AG08396 (cell line): ENCODE measurements at regions not wholly inside any gene's neighbourhood (a gene's known extent, or its start where the extent isn't known, plus 50 kb on each side); places are given as distances from the start of the nearest gene placed in this dataset.
"Not testable (repeated sequence)": the region's sequence is repeated elsewhere in the genome, so short reads cannot be mapped to it uniquely, and the experiment has no call there.

ENCODE experiments used
- DNase-seq: peaks from one replicate; pipeline ENCODE4 v3.0.0; 2012; ENCODE audit warnings: low spot score, mixed read lengths

DNA sequence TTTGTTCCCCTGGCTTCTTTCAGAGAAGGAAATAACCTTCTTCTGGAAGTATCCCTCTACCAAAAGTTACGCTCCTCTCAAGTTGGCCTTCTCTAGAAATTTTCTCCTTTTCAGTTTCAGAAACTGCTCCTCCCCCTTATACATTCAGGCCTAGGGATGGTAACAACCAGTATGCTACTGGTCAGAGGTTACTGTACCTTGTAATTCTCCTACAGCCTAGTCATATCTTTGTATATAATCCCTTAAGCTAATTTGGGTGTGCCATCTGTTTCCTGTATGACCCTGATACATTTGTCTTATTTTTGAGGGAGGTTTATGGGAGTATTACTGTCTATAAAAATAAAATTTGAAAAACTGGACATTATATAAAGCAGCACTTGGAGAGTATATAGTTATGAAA, 98.0 kb upstream of the NOTCH2NLA start:
- not testable (repeated sequence) for DNase-seq

DNA sequence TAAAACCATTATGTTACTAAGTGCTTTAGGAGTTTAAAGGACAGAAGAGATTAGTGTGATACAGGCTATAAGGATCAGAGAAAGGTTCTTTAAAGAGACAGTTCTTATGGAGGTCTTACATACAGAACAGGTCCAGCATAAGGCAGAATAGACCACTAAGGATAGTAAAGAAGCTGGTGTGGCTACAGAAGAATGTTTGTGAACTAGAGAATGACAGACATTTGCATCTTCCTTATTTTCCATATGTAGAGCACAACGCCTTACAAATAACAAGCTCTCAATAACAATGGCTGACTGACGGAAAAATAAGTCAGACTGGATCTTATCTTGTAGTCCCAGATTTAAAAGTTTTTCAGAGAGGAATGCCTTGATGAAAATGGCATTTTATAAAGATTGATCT, 95.6 kb upstream of the NOTCH2NLA start:
- DNase-seq: not testable (repeated sequence)

DNA sequence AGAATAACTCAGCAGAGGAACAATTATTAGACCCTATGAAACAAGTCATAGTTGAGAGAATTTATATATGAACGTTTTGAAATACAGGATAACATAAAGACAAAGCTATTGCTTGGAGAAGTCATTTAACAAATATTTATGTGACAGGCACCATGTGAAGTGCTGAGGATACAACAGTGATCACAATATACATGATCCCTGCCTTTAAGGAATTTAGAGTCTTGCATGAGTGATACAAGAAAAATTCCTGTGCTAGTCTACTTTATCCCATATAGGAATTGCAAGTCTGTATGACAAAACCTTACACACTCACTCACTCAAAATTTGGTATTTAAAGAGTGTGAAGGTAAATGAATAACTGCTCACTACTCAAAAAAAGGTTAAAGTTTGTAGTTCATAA, 94.5 kb upstream of the NOTCH2NLA start:
- not testable (repeated sequence) for DNase-seq

DNA sequence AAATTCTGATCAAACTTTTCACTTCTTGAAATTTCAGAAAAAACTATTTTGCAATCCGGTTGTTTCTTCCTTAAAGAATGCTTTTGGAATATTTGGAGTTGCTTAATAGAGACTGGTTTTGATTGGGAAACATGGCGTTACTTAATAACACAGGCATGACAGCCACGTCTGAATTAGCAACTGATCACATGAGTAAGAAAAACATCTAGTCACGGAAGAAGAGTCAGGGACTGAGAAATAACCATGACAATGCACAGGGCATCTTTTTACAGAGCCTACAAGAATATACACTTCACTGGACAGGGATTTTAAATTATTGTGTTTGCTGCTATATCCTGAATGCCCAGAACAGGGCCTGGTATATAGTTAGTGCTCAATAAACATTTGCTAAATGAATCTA, 94.1 kb upstream of the NOTCH2NLA start:
- DNase-seq: not testable (repeated sequence)

GRCh38 chr1:146318715-146319114, 89.9 kb upstream of the NOTCH2NLA start:
- not testable (repeated sequence) for DNase-seq

GRCh38 chr1:146317785-146318184, 89.0 kb upstream of the NOTCH2NLA start:
- not testable (repeated sequence) for DNase-seq

DNA sequence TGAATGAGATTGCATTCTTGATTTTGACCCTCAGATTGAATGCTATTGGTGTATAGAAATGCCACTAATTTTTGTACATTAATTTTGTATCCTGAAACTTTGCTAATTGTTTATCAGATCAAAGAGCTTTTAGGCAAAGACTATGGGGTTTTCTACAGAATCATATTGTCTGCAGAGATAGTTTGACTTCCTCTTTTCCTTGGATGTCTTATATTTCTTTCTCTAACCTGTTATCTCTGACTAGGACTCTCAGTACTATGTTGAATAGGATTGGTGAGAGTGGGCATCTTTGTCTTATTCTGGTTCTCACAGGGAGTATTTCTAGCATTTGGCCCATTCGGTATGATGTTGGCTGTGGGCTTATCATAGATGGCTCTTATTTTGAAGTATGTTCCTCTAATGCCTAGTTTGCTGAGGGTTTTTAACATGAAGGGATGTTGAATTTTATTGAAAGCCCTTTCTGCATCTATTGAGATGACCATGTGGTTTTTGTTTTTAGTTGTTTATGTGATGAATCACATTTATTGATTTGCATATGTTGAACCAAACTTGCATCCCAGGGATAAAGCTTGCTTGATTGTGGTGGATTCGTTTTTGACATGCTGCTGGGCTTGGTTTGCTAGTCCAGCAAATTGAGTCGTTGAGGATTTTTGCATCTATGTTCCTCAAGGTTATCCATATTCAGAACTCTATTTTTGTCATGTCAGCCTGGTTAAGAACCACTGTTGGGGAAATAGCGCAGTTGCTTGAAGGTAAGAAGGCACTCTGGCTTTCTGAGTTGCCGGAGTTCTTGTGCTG, 85.8 kb upstream of the NOTCH2NLA start:
- DNase-seq: not testable (repeated sequence)

DNA sequence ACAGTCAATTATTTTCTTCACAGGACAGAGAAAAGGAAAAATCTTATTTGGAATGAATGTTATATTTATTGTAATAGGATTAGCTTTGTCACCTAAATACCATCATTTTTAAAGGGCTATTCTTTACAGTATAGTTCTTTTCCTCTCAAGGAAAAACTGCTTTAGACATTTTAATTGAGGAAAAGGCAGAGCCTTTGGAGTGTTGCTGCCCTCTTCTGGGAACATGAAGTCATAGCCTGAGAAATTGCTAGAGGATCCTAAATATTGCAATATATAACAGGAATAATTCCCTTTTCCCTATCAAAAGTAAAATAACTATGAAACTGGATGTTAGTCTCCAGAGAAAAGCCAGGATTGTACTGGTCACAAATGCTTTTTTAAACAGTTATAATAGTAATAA, 81.8 kb upstream of the NOTCH2NLA start:
- DNase-seq: not testable (repeated sequence)

- DNase-seq: not testable (repeated sequence)
These were observed 80.6 kb upstream of the NOTCH2NLA start for GRCh38 chr1:146309427-146309826.

DNA sequence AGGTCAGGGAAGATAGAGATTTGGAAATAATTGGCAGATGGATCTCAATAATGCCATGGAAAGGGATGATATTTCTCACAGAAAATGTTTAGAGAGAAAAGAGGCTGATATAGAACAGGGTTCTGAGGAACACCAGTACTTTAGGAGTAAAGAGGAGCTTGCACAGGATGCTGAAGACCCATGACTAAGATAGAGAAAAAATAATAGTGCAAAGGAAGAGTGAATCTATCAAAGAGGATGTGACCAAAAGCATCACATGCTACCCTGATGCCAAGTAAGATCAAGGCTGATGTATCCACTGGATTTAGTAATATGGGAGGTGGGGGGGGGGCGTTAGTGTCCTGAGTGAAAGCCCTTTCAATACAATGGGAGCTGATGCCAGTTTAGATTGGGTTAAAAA, 80.1 kb upstream of the NOTCH2NLA start:
- DNase-seq: not testable (repeated sequence)

GRCh38 chr1:146308152-146308551, 79.3 kb upstream of the NOTCH2NLA start:
- DNase-seq: not testable (repeated sequence)

DNA sequence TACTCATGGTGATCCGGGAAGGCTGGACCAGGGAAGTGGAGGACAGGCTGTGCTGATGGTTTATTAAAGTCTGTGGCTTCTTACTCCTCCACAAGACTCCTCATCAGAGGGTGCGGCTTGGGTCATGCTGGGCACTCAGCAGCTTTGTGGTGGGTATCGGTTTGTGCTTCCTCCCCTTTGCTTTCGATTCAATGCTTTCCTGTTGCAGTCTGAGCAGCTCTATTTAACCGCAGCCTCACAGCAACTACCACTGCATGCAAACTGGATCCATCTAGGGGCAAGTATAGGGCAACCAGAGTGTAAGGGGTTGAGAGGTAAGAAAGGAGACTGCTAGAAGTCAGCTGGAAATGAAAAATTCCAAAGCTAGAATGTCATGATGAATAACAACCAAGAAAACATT, 78.8 kb upstream of the NOTCH2NLA start:
- not testable (repeated sequence) for DNase-seq

GRCh38 chr1:146306651-146307050, 77.8 kb upstream of the NOTCH2NLA start:
- not testable (repeated sequence) for DNase-seq

- DNase-seq: not testable (repeated sequence)
These were observed 76.6 kb upstream of the NOTCH2NLA start for GRCh38 chr1:146305442-146305841.

- not testable (repeated sequence) for DNase-seq
These were observed 69.7 kb upstream of the NOTCH2NLA start for GRCh38 chr1:146298575-146298897.

GRCh38 chr1:146297781-146298574, 69.2 kb upstream of the NOTCH2NLA start:
- not testable (repeated sequence) for DNase-seq

GRCh38 chr1:146292940-146293936, 64.4 kb upstream of the NOTCH2NLA start:
- not testable (repeated sequence) for DNase-seq

- DNase-seq: not testable (repeated sequence)
These were observed 63.6 kb upstream of the NOTCH2NLA start for GRCh38 chr1:146292424-146292823.

GRCh38 chr1:146287881-146288280, 59.1 kb upstream of the NOTCH2NLA start:
- DNase-seq: not testable (repeated sequence)

- not testable (repeated sequence) for DNase-seq
These were observed 55.9 kb upstream of the NOTCH2NLA start for GRCh38 chr1:146284760-146285159.

DNA sequence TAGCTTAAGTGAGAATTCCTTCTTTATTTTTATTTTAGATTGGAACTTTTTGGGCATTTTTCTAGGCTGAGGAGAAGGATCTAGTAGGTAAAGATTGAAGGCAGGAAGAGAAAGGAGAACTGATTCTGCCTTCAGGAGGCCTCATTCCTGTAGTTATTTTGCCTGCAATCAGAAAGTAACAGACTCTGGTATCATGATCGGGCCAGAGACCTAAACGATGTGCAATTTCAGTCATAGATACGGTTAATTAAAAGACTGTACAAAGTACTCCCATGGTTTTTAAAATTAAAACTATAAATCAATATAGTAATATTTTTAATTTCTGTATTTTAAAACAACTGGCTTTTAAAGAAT, 54.7 kb upstream of the NOTCH2NLA start:
- DNase-seq: not testable (repeated sequence)
